H1 (cell line): ENCODE measurements at regions not wholly inside any gene's neighbourhood (a gene's known extent, or its start where the extent isn't known, plus 50 kb on each side); places are given as distances from the start of the nearest gene placed in this dataset.

Experiments
- CTCF ChIA-PET: fragments of 300-600 bp; sonication (Branson Sonifier 250); formaldehyde crosslinking; loops from one replicate; lab custom pipeline; 2021; ENCODE audit not compliant: partially characterized antibody; lab: Charles Lee
- POLR2A ChIA-PET: fragments of 300-600 bp; sonication (Branson Sonifier 250); formaldehyde crosslinking; loops from one replicate; lab custom pipeline; 2021; ENCODE audit warnings: inconsistent platforms; ENCODE audit not compliant: partially characterized antibody; lab: Charles Lee
- DNase-seq, 2 experiments: peaks; one replicate each; pipeline versions ENCODE4 v3.0.0 to v3.0.0-alpha.2; 2010 to 2022; ENCODE audit warnings: low spot score in 2 of 2, low read depth in 1 of 2, mixed read lengths in 1 of 2
- FAIRE-seq: peaks from 2 replicates; lab custom pipeline; 2011; peaks lifted over from hg19 to GRCh38; lab: Jason Lieb, UNC
- H2AFZ ChIP-seq: 2 replicates; pipeline ENCODE4 v1.8.1; 2012; ENCODE audit warnings: low read length, inconsistent platforms
- H2AK5ac ChIP-seq: 2 replicates; pipeline ENCODE4 v1.6.1; 2013; ENCODE audit warnings: low read depth, low read length
- H2BK120ac ChIP-seq: replicated peaks from 2 replicates; pipeline ENCODE3; 2013; ENCODE audit warnings: low read depth, low read length, inconsistent platforms
- H2BK12ac ChIP-seq: 2 replicates; pipeline ENCODE4 v1.6.1; 2013; ENCODE audit warnings: low read depth, low read length
- H2BK15ac ChIP-seq: 2 replicates; pipeline ENCODE4 v1.6.1; 2013; ENCODE audit warnings: low read length
- H2BK20ac ChIP-seq: 2 replicates; pipeline ENCODE4 v1.6.1; 2013; ENCODE audit warnings: low read length
- H2BK5ac ChIP-seq: 2 replicates; pipeline ENCODE4 v1.6.1; 2013; ENCODE audit warnings: low read depth, low read length
- H3K14ac ChIP-seq: 2 replicates; pipeline ENCODE4 v1.6.1; 2013; ENCODE audit warnings: inconsistent platforms; ENCODE audit not compliant: insufficient read length
- H3K18ac ChIP-seq: 2 replicates; pipeline ENCODE4 v1.6.1; 2013; ENCODE audit warnings: low read length; ENCODE audit errors: extremely low read depth
- H3K23ac ChIP-seq: 2 replicates; pipeline ENCODE4 v1.6.1; 2013; ENCODE audit warnings: inconsistent platforms; ENCODE audit not compliant: insufficient read length
- H3K23me2 ChIP-seq: 2 replicates; pipeline ENCODE4 v1.6.1; 2013; ENCODE audit warnings: low read depth, low read length
- H3K27ac ChIP-seq: 2 replicates; pipeline ENCODE4 v1.6.1; 2011; ENCODE audit warnings: low read depth, low read length, inconsistent platforms
- H3K27me3 ChIP-seq, 4 experiments: replicated peaks in 1 of 4; 1 replicate in 1 of 4; 2 replicates in 3 of 4; pipeline versions ENCODE4 v1.6.1 to v1.8.1; 2011 to 2013; ENCODE audit warnings: low read length in 3 of 4, mild to moderate bottlenecking in 3 of 4, inconsistent platforms in 2 of 4, mixed read lengths in 2 of 4, moderate library complexity in 1 of 4; ENCODE audit not compliant: control insufficient read depth in 3 of 4, insufficient read depth in 3 of 4; ENCODE audit errors: extremely low read depth in 1 of 4
- H3K36me3 ChIP-seq, 4 experiments: 2 replicates each; pipeline versions ENCODE4 v1.6.1 to v1.8.1; 2011 to 2013; ENCODE audit warnings: mild to moderate bottlenecking in 4 of 4, low read length in 3 of 4, moderate library complexity in 2 of 4, control low read depth in 1 of 4, inconsistent platforms in 1 of 4; ENCODE audit not compliant: insufficient read depth in 4 of 4, control insufficient read depth in 2 of 4
- H3K4ac ChIP-seq: replicated peaks from 2 replicates; pipeline ENCODE3; 2013; ENCODE audit warnings: low read length, low read depth, mixed read lengths, inconsistent platforms; ENCODE audit not compliant: insufficient read length
- H3K4me1 ChIP-seq, 4 experiments: replicated peaks in 1 of 4; 1 replicate in 1 of 4; 2 replicates in 3 of 4; pipeline versions ENCODE4 v1.6.1 to v1.8.1; 2011 to 2013; ENCODE audit warnings: low read length in 3 of 4, inconsistent platforms in 2 of 4, mixed read lengths in 1 of 4; ENCODE audit not compliant: insufficient read depth in 4 of 4, control insufficient read depth in 3 of 4
- H3K4me2 ChIP-seq, 2 experiments: 2 replicates each; pipeline versions ENCODE4 v1.6.1 to v1.8.1; 2011 to 2013; ENCODE audit warnings: low read depth in 2 of 2, low read length in 2 of 2, control low read depth in 1 of 2, inconsistent platforms in 1 of 2, mild to moderate bottlenecking in 1 of 2; ENCODE audit not compliant: insufficient read depth in 1 of 2
- H3K4me3 ChIP-seq, 4 experiments: fragments of 200-600, 300-600 bp in 1 of 4; sonication (generic), shearing (Covaris generic), sonication (Bioruptor Twin) in 1 of 4; 2 replicates each; pipeline versions ENCODE4 v1.5.1 to v1.8.1; 2011 to 2016; ENCODE audit warnings: low read length in 4 of 4, low read depth in 3 of 4, control low read depth in 2 of 4, inconsistent platforms in 2 of 4, mild to moderate bottlenecking in 2 of 4, mixed read lengths in 1 of 4, moderate library complexity in 1 of 4; ENCODE audit not compliant: insufficient read depth in 2 of 4; ENCODE audit errors: extremely low read depth in 1 of 4
- H3K56ac ChIP-seq: replicated peaks from 2 replicates; pipeline ENCODE3; 2013; ENCODE audit warnings: low read depth, mild to moderate bottlenecking, mixed read lengths, low read length, inconsistent platforms; ENCODE audit not compliant: insufficient read length
- H3K79me1 ChIP-seq: 2 replicates; pipeline ENCODE4 v1.6.1; 2013; ENCODE audit warnings: low read depth, low read length, control low read depth
- H3K79me2 ChIP-seq, 2 experiments: 2 replicates each; pipeline versions ENCODE4 v1.6.1 to v1.8.1; 2012 to 2013; ENCODE audit warnings: low read length in 2 of 2, mild to moderate bottlenecking in 2 of 2, inconsistent platforms in 1 of 2; ENCODE audit not compliant: insufficient read depth in 2 of 2, control insufficient read depth in 1 of 2
- H3K9ac ChIP-seq, 4 experiments: replicated peaks in 1 of 4; 1 replicate in 1 of 4; 2 replicates in 3 of 4; pipeline versions ENCODE4 v1.6.1 to v1.8.1; 2011 to 2013; ENCODE audit warnings: low read depth in 3 of 4, low read length in 3 of 4, control low read depth in 2 of 4, mild to moderate bottlenecking in 2 of 4, moderate library complexity in 2 of 4, inconsistent platforms in 1 of 4; ENCODE audit errors: extremely low read depth in 1 of 4
- H3K9me3 ChIP-seq, 2 experiments: 2 replicates each; pipeline versions ENCODE4 v1.6.1 to v1.8.1; 2012 to 2013; ENCODE audit warnings: mild to moderate bottlenecking in 2 of 2, moderate library complexity in 2 of 2, control low read depth in 1 of 2, inconsistent platforms in 1 of 2, low read depth in 1 of 2, low read length in 1 of 2, mixed read lengths in 1 of 2; ENCODE audit not compliant: insufficient read depth in 2 of 2
- H4K20me1 ChIP-seq, 2 experiments: replicated peaks in 1 of 2; 2 replicates each; pipeline versions ENCODE3 to v1.8.1; 2011 to 2013; ENCODE audit warnings: inconsistent platforms in 2 of 2, low read length in 2 of 2, mild to moderate bottlenecking in 1 of 2; ENCODE audit not compliant: insufficient read depth in 2 of 2, control insufficient read depth in 1 of 2
- H4K5ac ChIP-seq: 2 replicates; pipeline ENCODE4 v1.6.1; 2013; ENCODE audit warnings: low read length, low read depth, mixed read lengths, inconsistent platforms; ENCODE audit not compliant: insufficient read length
- H4K8ac ChIP-seq: 2 replicates; pipeline ENCODE4 v1.8.0; 2013; ENCODE audit warnings: mild to moderate bottlenecking, moderate library complexity, low read length, inconsistent platforms; ENCODE audit not compliant: insufficient read depth; ENCODE audit errors: extremely low read depth
- H4K91ac ChIP-seq: replicated peaks from 2 replicates; pipeline ENCODE3; 2013; ENCODE audit warnings: low read length, mixed read lengths, inconsistent platforms; ENCODE audit not compliant: insufficient read length
- BACH1 ChIP-seq: IDR thresholded peaks from 2 replicates; pipeline ENCODE4 v1.6.1; 2012; ENCODE audit warnings: low read length, improper control_type of control experiment
- CEBPB ChIP-seq: IDR thresholded peaks from 2 replicates; pipeline ENCODE4 v1.6.1; 2012; ENCODE audit warnings: low read depth, low read length
- FOSL1 ChIP-seq: IDR thresholded peaks from 2 replicates; pipeline ENCODE4 v1.6.1; 2011; ENCODE audit warnings: mild to moderate bottlenecking, low read depth, low read length, moderate library complexity; ENCODE audit not compliant: insufficient read depth
- GTF2F1 ChIP-seq: IDR thresholded peaks from 2 replicates; pipeline ENCODE4 v1.6.1; 2012; ENCODE audit warnings: low read depth, low read length, improper control_type of control experiment, borderline replicate concordance
- KDM1A ChIP-seq: fragments of 200-600, 300-600 bp; sonication (generic); IDR thresholded peaks from 2 replicates; pipeline ENCODE4 v1.7.1; 2016; ENCODE audit warnings: mild to moderate bottlenecking, low read length, borderline replicate concordance
- POLR2AphosphoS5 ChIP-seq: IDR thresholded peaks from 2 replicates; pipeline ENCODE4 v1.6.1; 2011; ENCODE audit warnings: low read depth, low read length
- SIRT6 ChIP-seq: IDR thresholded peaks from one replicate; pipeline ENCODE4 v1.7.1; 2012; ENCODE audit warnings: low read length, inconsistent platforms
- SUZ12 ChIP-seq: fragments of 200-600 bp; sonication (generic); IDR thresholded peaks from 2 replicates; pipeline ENCODE4 v1.6.1; 2012; ENCODE audit warnings: mild to moderate bottlenecking, inconsistent platforms, low read length, moderate library complexity, mixed read lengths
- TAF1 ChIP-seq: IDR thresholded peaks from 2 replicates; pipeline ENCODE4 v1.6.1; 2011; ENCODE audit warnings: mild to moderate bottlenecking, low read depth, low read length
- YY1 ChIP-seq: IDR thresholded peaks from 2 replicates; pipeline ENCODE4 v1.6.1; 2011; ENCODE audit warnings: low read depth, mild to moderate bottlenecking, low read length
- WGBS, 2 experiments: shearing (Covaris generic) in 1 of 2; methylation state at CpG; one replicate each; pipeline versions ENCODE4 v1.1.6 to v1.1.7; 2013 to 2015; ENCODE audit warnings: low lambda C conversion rate in 2 of 2, mixed read lengths in 2 of 2, inconsistent platforms in 1 of 2, low coverage in 1 of 2, missing lambda C conversion rate in 1 of 2; ENCODE audit not compliant: insufficient replicate concordance in 2 of 2, insufficient coverage in 1 of 2, insufficient read length in 1 of 2; ENCODE audit errors: extremely low coverage in 1 of 2, missing lambda C conversion rate in 1 of 2; 5-methylcytosine and 5-hydroxymethylcytosine counted together

- Histone ChIP-seq H2BK5ac (no peak overlapping the region), H4K5ac (no peak overlapping the region), H3K27ac (no peak overlapping the region), H3K23ac (no peak overlapping the region), H3K9me3 (no peaks in the 10 kb centered on the region), H3K23me2 (no peaks in the 10 kb centered on the region), H2BK15ac (no peak overlapping the region), H2AFZ (no peak overlapping the region), H2BK12ac (no peak overlapping the region), H3K4me3 (no peak overlapping the region), H2BK20ac (no peak overlapping the region), H3K79me2 (no peaks in the 10 kb centered on the region), H3K27me3 (no peaks in the 10 kb centered on the region), H4K20me1 (no peaks in the 10 kb centered on the region), H2AK5ac (no peak overlapping the region), H4K91ac (no peak overlapping the region), H3K4ac (no peak overlapping the region), H2BK120ac (no peak overlapping the region), H3K4me2 (no peak overlapping the region), H3K36me3 (no peaks in the 10 kb centered on the region), H3K79me1 (no peaks in the 10 kb centered on the region), H3K56ac (no peak overlapping the region), H4K8ac (no peak overlapping the region), H3K4me1 (no peaks in the 10 kb centered on the region; a peak in 1 of 7 replicates), H3K14ac (no peak overlapping the region), H3K18ac (no peak overlapping the region; the same call in 1 of the 2 replicates), H3K9ac (no peak overlapping the region)
- TF ChIP-seq SIRT6: no peak
- TF ChIP-seq FOSL1: no peak
- no peak for TF ChIP-seq POLR2AphosphoS5
- no peak for TF ChIP-seq YY1
- TF ChIP-seq TAF1: no peak
- no peak for TF ChIP-seq CEBPB
- TF ChIP-seq BACH1: no peak
- no peak for TF ChIP-seq KDM1A
- no peak for TF ChIP-seq GTF2F1
- no peak for TF ChIP-seq SUZ12
- WGBS, 2 experiments: 87% methylated on average over 4 of the region's 4 CpGs; no CpG with 5 or more reads in 1 of the 2 experiments
- ChIA-PET POLR2A (no interaction called here), CTCF (no interaction called here)
- FAIRE-seq (no peak), DNase-seq (no peak)
Measured at GRCh38 chr17:72485596-72485995, 364.8 kb downstream of the SOX9 start.
